ENCODE measurements at regions not wholly inside any gene's neighbourhood (a gene's known extent, or its start where the extent isn't known, plus 50 kb on each side); places are given as distances from the start of the nearest gene placed in this dataset.

DNA sequence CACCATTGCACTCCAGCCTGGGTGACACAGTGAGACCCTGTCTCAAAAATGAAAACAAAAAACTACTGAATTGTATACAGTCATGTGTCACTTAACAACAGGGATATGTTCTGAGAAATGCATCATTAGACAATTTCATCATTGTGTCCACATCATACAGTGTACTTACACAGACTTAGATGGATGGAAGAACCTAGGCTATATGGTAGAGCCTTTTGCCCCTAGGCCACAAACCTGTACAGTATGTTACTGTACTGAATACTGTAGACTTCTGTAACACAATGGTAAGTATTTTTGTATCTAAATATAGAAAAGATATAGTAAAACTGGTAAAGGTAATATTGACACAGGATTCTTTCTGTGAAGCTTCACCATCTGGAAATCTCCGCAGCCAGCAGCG lies 81.7 kb downstream of the KBTBD2 start:
- TF ChIP-seq TCF4 (CRISPR knock-in tag; IDR thresholded peaks at IDR 0.05; ENCODE audit: borderline replicate concordance): no peak
- TF ChIP-seq, protein P1, sequence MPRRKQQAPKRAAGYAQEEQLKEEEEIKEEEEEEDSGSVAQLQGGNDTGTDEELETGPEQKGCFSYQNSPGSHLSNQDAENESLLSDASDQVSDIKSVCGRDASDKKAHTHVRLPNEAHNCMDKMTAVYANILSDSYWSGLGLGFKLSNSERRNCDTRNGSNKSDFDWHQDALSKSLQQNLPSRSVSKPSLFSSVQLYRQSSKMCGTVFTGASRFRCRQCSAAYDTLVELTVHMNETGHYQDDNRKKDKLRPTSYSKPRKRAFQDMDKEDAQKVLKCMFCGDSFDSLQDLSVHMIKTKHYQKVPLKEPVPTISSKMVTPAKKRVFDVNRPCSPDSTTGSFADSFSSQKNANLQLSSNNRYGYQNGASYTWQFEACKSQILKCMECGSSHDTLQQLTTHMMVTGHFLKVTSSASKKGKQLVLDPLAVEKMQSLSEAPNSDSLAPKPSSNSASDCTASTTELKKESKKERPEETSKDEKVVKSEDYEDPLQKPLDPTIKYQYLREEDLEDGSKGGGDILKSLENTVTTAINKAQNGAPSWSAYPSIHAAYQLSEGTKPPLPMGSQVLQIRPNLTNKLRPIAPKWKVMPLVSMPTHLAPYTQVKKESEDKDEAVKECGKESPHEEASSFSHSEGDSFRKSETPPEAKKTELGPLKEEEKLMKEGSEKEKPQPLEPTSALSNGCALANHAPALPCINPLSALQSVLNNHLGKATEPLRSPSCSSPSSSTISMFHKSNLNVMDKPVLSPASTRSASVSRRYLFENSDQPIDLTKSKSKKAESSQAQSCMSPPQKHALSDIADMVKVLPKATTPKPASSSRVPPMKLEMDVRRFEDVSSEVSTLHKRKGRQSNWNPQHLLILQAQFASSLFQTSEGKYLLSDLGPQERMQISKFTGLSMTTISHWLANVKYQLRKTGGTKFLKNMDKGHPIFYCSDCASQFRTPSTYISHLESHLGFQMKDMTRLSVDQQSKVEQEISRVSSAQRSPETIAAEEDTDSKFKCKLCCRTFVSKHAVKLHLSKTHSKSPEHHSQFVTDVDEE (CRISPR knock-in tag; IDR thresholded peaks at IDR 0.05): no peak
- TF ChIP-seq POU6F1 (CRISPR knock-in tag; IDR thresholded peaks at IDR 0.05; ENCODE audit: borderline replicate concordance, low read depth): no peak
- TF ChIP-seq CREB5 (CRISPR knock-in tag; IDR thresholded peaks at IDR 0.05; ENCODE audit: low read depth): no peak
- no peak for TF ChIP-seq OSR1 (CRISPR knock-in tag; IDR thresholded peaks at IDR 0.05)
- no peak for TF ChIP-seq ZNF8 (CRISPR knock-in tag; IDR thresholded peaks at IDR 0.05)
- no peak for TF ChIP-seq TOX (CRISPR knock-in tag; IDR thresholded peaks at IDR 0.05; ENCODE audit: borderline replicate concordance)
- no peak for TF ChIP-seq ZFP30 (CRISPR knock-in tag; IDR thresholded peaks at IDR 0.05)
